ENCODE measurements at regions not wholly inside any gene's neighbourhood (a gene's known extent, or its start where the extent isn't known, plus 50 kb on each side); places are given as distances from the start of the nearest gene placed in this dataset.

DNA sequence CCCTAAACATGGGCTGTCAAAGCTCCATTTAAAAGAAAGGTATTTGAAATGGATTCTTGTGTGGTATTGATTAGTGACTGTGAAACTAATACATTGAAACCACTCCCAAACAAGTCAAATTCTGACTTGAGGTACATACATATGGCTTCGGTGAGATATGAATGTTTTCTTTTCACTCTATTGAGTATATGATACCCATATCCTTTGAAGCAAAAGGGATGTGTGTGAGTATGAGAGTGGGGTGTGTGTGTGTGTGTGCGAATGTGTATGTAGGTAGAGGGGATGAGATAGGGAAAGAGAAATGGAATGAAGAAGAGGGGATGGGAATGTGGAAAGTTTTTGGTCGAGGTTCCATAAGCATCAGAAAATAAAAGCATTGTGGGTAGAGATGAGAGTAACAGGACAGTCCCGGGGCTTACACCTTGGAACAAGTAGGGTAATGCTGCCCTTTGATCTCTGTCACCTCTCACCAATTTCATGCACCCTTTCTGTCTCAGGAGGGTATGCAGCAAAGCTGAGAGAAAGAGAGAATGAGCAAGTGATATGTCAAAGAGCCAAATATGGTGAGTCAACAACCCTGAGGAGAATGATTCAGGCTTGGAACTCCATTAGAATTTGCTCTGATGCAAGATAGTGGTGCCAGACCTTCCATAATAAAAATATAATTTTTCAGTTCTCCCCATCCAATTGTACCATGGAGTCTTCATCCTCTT, 64.0 kb upstream of the ZEB2 start:
- TF ChIP-seq, protein P1, sequence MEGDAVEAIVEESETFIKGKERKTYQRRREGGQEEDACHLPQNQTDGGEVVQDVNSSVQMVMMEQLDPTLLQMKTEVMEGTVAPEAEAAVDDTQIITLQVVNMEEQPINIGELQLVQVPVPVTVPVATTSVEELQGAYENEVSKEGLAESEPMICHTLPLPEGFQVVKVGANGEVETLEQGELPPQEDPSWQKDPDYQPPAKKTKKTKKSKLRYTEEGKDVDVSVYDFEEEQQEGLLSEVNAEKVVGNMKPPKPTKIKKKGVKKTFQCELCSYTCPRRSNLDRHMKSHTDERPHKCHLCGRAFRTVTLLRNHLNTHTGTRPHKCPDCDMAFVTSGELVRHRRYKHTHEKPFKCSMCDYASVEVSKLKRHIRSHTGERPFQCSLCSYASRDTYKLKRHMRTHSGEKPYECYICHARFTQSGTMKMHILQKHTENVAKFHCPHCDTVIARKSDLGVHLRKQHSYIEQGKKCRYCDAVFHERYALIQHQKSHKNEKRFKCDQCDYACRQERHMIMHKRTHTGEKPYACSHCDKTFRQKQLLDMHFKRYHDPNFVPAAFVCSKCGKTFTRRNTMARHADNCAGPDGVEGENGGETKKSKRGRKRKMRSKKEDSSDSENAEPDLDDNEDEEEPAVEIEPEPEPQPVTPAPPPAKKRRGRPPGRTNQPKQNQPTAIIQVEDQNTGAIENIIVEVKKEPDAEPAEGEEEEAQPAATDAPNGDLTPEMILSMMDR (IDR thresholded peaks at IDR 0.05; ENCODE audit: insufficient read depth, low read depth, low read length), result no peak
- TF ChIP-seq EZH2 (IDR thresholded peaks at IDR 0.05; ENCODE audit: insufficient read depth, low read length), result no peak

Data from astrocyte (in vitro differentiated cells and primary cell).